SK-N-SH (cell line): ENCODE measurements at regions not wholly inside any gene's neighbourhood (a gene's known extent, or its start where the extent isn't known, plus 50 kb on each side); places are given as distances from the start of the nearest gene placed in this dataset.

Source experiments
- CTCF ChIA-PET: fragments of 300-600, 350-600 bp; formaldehyde crosslinking; extraction: SDS; loops from one replicate; lab custom pipeline; 2021; lab: Yijun Ruan, JAX
- POLR2A ChIA-PET: fragments of 350-600 bp; sonication (Branson Sonifier 250); formaldehyde crosslinking; extraction: SDS; loops from one replicate; lab custom pipeline; 2020; ENCODE audit warnings: antibody characterized with exemption, inconsistent platforms; lab: Yijun Ruan, JAX
- DNase-seq: peaks from one replicate; pipeline ENCODE4 v3.0.0; 2012
- H2AFZ ChIP-seq: fragments of 200-600 bp; sonication (generic); 2 replicates; pipeline ENCODE4 v1.8.1; 2016; ENCODE audit warnings: antibody characterized with exemption, mild to moderate bottlenecking, low read depth
- H3F3A ChIP-seq: fragments of 200-600 bp; sonication (generic); replicated peaks from 2 replicates; pipeline ENCODE3; 2016; ENCODE audit warnings: antibody characterized with exemption, mild to moderate bottlenecking; ENCODE audit not compliant: insufficient read depth
- H3K27ac ChIP-seq, 2 experiments: fragments of 200-500 bp in 1 of 2; fragments of 200-600 bp in 1 of 2; sonication (Bioruptor generic) in 1 of 2; sonication (generic), shearing (Covaris generic) in 1 of 2; 2 replicates each; pipeline versions ENCODE4 v1.5.1 to v1.6.1; 2014 to 2016; ENCODE audit warnings: low read depth in 2 of 2, inconsistent platforms in 1 of 2, low read length in 1 of 2, mild to moderate bottlenecking in 1 of 2, mixed read lengths in 1 of 2
- H3K27me3 ChIP-seq: fragments of 200-600 bp; sonication (generic), shearing (Covaris generic); 2 replicates; pipeline ENCODE4 v1.6.1; 2016; ENCODE audit warnings: mixed run types; ENCODE audit not compliant: insufficient read depth
- H3K36me3 ChIP-seq, 2 experiments: fragments of 200-500 bp in 1 of 2; fragments of 200-600 bp in 1 of 2; sonication (Bioruptor generic) in 1 of 2; sonication (generic) in 1 of 2; replicated peaks in 1 of 2; 2 replicates each; pipeline versions ENCODE3 to v1.5.1; 2014 to 2016; ENCODE audit warnings: low read length in 1 of 2, mild to moderate bottlenecking in 1 of 2; ENCODE audit not compliant: insufficient read depth in 2 of 2, control insufficient read depth in 1 of 2
- H3K4me1 ChIP-seq, 2 experiments: fragments of 200-500 bp in 1 of 2; fragments of 200-600 bp in 1 of 2; sonication (Bioruptor generic) in 1 of 2; sonication (generic), shearing (Covaris generic) in 1 of 2; 2 replicates each; pipeline versions ENCODE4 v1.5.1 to v1.6.1; 2014 to 2016; ENCODE audit warnings: low read depth in 1 of 2, low read length in 1 of 2, mixed run types in 1 of 2; ENCODE audit not compliant: insufficient read depth in 2 of 2, control insufficient read depth in 1 of 2
- H3K4me2 ChIP-seq: fragments of 200-600 bp; sonication (generic), shearing (Covaris generic); 2 replicates; pipeline ENCODE4 v1.6.1; 2017; ENCODE audit warnings: mixed run types
- H3K4me3 ChIP-seq, 2 experiments: fragments of 200-500 bp in 1 of 2; fragments of 200-600 bp in 1 of 2; sonication (Bioruptor generic) in 1 of 2; sonication (generic), shearing (Covaris generic) in 1 of 2; 2 replicates each; pipeline versions ENCODE4 v1.5.1 to v1.8.1; 2014 to 2016; ENCODE audit warnings: low read depth in 2 of 2, inconsistent platforms in 1 of 2, low read length in 1 of 2, mild to moderate bottlenecking in 1 of 2, mixed read lengths in 1 of 2, moderate library complexity in 1 of 2
- H3K79me2 ChIP-seq: fragments of 200-600 bp; sonication (generic); 2 replicates; pipeline ENCODE4 v1.8.1; 2017; ENCODE audit warnings: mild to moderate bottlenecking; ENCODE audit not compliant: insufficient read depth
- H3K9ac ChIP-seq: fragments of 200-600 bp; sonication (generic); 2 replicates; pipeline ENCODE4 v1.6.1; 2017; ENCODE audit warnings: mixed run types
- H3K9me2 ChIP-seq: fragments of 200-600 bp; sonication (generic); 2 replicates; pipeline ENCODE4 v1.6.1; 2017; ENCODE audit warnings: mixed run types
- H3K9me3 ChIP-seq: fragments of 200-600 bp; sonication (generic); 2 replicates; pipeline ENCODE4 v1.6.1; 2017; ENCODE audit warnings: mixed run types, mild to moderate bottlenecking, moderate library complexity
- H4K20me1 ChIP-seq: fragments of 200-600 bp; sonication (generic); 2 replicates; pipeline ENCODE4 v1.6.1; 2017; ENCODE audit warnings: mild to moderate bottlenecking, mixed run types; ENCODE audit not compliant: insufficient read depth
- CHD2 ChIP-seq: fragments of 150-350 bp; IDR thresholded peaks from 2 replicates; pipeline ENCODE4 v1.6.1; 2018; ENCODE audit warnings: low read length; ENCODE audit not compliant: partially characterized antibody
- ELF1 ChIP-seq: IDR thresholded peaks from 2 replicates; pipeline ENCODE4 v1.4.0; 2012
- FOXJ3 ChIP-seq: sonication (generic); formaldehyde crosslinking; IDR thresholded peaks from 2 replicates; pipeline ENCODE4 v1.5.1; 2020; ENCODE audit warnings: mild to moderate bottlenecking, missing genetic modification reagents
- FOXM1 ChIP-seq: IDR thresholded peaks from 2 replicates; pipeline ENCODE4 v1.4.0; 2012; ENCODE audit warnings: low read depth, mild to moderate bottlenecking
- MXI1 ChIP-seq: IDR thresholded peaks from 2 replicates; pipeline ENCODE4 v1.6.1; 2012; ENCODE audit warnings: mild to moderate bottlenecking, low read depth, low read length, improper control_type of control experiment
- NFIC ChIP-seq: IDR thresholded peaks from 2 replicates; pipeline ENCODE4 v1.4.0; 2012; ENCODE audit warnings: borderline replicate concordance
- NRF1 ChIP-seq: IDR thresholded peaks from 2 replicates; pipeline ENCODE4 v1.6.1; 2012; ENCODE audit warnings: low read depth, mild to moderate bottlenecking, low read length
- RAD21 ChIP-seq: IDR thresholded peaks from 2 replicates; pipeline ENCODE4 v1.6.1; 2012; ENCODE audit warnings: mild to moderate bottlenecking, low read length
- RFX5 ChIP-seq: IDR thresholded peaks from 2 replicates; pipeline ENCODE4 v1.6.1; 2012; ENCODE audit warnings: mild to moderate bottlenecking, improper control_type of control experiment, low read length
- WGBS: methylation state at CpG from one replicate; pipeline ENCODE4 v1.1.6; 2017; ENCODE audit warnings: low lambda C conversion rate; 5-methylcytosine and 5-hydroxymethylcytosine counted together
- TF ChIP-seq, protein P1 (sequence below): IDR thresholded peaks from 2 replicates; pipeline ENCODE4 v1.6.1; 2012; ENCODE audit warnings: mild to moderate bottlenecking, low read depth, low read length, moderate library complexity
- TF ChIP-seq, protein P2 (sequence below): IDR thresholded peaks from 2 replicates; pipeline ENCODE4 v1.4.0; 2012; ENCODE audit warnings: low read depth
- TF ChIP-seq, protein P3 (sequence below): fragments of 150-350 bp; IDR thresholded peaks from 2 replicates; pipeline ENCODE4 v1.6.1; 2016; ENCODE audit warnings: mild to moderate bottlenecking, low read depth, low read length

DNA sequence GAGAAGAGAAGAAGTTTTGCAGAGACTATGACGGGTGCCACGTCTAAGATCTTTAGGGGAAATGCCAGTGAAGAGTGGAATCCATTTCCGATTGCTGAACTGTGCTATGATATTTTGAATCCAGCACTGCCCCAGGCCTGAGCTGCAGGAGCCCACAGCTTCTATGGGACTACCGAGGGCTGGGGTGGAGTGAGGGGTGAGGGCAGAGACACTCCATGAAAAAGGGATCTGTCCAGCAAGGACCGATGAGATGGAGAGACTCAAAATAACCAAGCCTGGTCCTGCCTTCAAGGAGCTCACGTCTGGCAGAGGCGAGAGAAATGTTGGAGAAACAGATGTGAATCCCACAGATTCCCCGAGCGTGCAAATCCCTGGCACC is 79.8 kb upstream of the MEF2A start:
- Histone ChIP-seq H3K36me3 (no peaks in the 10 kb centered on the region), H3K9me3 (no peaks in the 10 kb centered on the region), H3K4me1 (peaks cover 7 to 16% of the 10 kb centered on the region in 2 experiments; a peak in 3 of 4 replicates), H3K4me2 (no peak overlapping the region), H3K27ac (no peak overlapping the region), H3K79me2 (no peaks in the 10 kb centered on the region), H3K4me3 (no peak overlapping the region), H3K9me2 (no peaks in the 10 kb centered on the region), H3K9ac (no peak overlapping the region), H3K27me3 (no peaks in the 10 kb centered on the region), H3F3A (no peaks in the 10 kb centered on the region), H4K20me1 (no peaks in the 10 kb centered on the region), H2AFZ (0 out of 2 replicates have a peak overlapping the region, but pooled peaks have one; percentile 45)
- no peak for DNase-seq
- ChIA-PET POLR2A (no interaction called here), CTCF (interaction anchor here (1.0 to 1.6 kb wide), 3 partner anchors 9 to 218 kb away, joined by 3 to 4 read pairs (median 4); no protein-coding TSS in a partner anchor)
- TF ChIP-seq NRF1 (no peak), FOXJ3 (CRISPR knock-in tag) (no peak), CHD2 (no peak), ELF1 (no peak), FOXM1 (no peak), NFIC (no peak), RAD21 (no peak)
- TF ChIP-seq, protein P1, sequence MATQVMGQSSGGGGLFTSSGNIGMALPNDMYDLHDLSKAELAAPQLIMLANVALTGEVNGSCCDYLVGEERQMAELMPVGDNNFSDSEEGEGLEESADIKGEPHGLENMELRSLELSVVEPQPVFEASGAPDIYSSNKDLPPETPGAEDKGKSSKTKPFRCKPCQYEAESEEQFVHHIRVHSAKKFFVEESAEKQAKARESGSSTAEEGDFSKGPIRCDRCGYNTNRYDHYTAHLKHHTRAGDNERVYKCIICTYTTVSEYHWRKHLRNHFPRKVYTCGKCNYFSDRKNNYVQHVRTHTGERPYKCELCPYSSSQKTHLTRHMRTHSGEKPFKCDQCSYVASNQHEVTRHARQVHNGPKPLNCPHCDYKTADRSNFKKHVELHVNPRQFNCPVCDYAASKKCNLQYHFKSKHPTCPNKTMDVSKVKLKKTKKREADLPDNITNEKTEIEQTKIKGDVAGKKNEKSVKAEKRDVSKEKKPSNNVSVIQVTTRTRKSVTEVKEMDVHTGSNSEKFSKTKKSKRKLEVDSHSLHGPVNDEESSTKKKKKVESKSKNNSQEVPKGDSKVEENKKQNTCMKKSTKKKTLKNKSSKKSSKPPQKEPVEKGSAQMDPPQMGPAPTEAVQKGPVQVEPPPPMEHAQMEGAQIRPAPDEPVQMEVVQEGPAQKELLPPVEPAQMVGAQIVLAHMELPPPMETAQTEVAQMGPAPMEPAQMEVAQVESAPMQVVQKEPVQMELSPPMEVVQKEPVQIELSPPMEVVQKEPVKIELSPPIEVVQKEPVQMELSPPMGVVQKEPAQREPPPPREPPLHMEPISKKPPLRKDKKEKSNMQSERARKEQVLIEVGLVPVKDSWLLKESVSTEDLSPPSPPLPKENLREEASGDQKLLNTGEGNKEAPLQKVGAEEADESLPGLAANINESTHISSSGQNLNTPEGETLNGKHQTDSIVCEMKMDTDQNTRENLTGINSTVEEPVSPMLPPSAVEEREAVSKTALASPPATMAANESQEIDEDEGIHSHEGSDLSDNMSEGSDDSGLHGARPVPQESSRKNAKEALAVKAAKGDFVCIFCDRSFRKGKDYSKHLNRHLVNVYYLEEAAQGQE: peak; percentile 65; the same call in 1 of the 2 replicates
- TF ChIP-seq, protein P2, sequence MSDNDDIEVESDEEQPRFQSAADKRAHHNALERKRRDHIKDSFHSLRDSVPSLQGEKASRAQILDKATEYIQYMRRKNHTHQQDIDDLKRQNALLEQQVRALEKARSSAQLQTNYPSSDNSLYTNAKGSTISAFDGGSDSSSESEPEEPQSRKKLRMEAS: no peak
- 87% methylated on average over 6 of the region's 9 CpGs for WGBS

DNA sequence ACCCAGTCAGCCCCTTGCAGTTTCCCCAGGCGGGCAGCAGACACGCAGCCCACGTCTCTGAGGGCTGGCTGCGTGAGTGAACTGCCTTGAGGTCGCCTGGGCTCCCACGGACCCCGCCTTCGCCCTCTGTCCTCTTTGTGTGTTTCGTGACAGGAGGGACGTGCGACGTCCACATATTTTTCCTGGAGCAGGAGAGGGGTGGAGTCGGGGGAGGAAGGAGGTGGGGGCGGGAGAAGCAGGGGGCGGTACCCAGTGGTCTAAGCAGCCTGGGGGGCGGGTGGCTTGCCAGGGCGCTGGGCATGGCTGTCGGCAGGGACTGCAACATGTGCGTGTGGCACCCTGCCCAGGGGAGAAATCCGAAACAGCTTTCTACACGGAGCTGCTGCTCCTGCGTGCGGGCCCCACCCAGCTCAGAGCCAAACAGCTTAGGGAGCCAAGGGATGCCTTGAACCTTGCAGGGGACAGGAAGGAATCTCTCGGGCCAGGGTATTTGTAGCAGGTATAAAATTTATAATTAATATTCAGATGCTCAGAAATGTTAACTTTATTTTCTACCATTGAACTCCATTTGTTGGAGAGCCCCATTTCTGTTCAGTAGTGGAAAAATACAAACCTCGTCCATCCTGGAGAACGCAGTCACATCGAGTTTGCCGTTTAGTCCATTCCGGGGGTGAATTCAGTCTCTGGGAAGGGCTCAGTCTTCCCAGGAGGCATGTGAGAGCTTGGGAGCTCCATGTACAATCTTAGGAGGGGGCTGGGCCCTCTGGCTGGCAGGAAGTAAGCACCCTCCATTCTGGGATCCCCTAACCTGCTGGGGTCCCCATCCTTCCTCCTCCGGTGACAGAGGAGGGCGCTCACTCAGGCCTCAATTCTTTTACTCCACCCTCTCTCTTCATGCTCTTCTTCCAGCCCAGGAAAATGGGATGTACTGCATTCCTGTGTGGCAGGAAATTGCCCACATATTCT is 79.1 kb upstream of the MEF2A start:
- CTCF ChIA-PET: interaction anchor here (1.0 to 1.6 kb wide), 3 partner anchors 10 to 218 kb away, joined by 3 to 4 read pairs (median 4); no protein-coding TSS in a partner anchor
- DNase-seq: peak; percentile 92
- H3K9me2 ChIP-seq: no peaks in the 10 kb centered on the region
- H3K27me3 ChIP-seq: no peaks in the 10 kb centered on the region
- H3K36me3 ChIP-seq: no peaks in the 10 kb centered on the region
- no peaks in the 10 kb centered on the region for H3F3A ChIP-seq
- no peak overlapping the region; a peak in 1 of 4 replicates for H3K4me3 ChIP-seq
- H3K9me3 ChIP-seq: no peaks in the 10 kb centered on the region
- no peaks in the 10 kb centered on the region for H4K20me1 ChIP-seq
- no peak overlapping the region for H3K27ac ChIP-seq
- TF ChIP-seq MXI1 (peak; percentile 61; the same call in 1 of the 2 replicates), RFX5 (no peak), NFIC (0 out of 2 replicates have a peak, but pooled peaks have one; percentile 36), FOXJ3 (CRISPR knock-in tag) (no peak; the same call in 1 of the 2 replicates)
- TF ChIP-seq, protein P3, sequence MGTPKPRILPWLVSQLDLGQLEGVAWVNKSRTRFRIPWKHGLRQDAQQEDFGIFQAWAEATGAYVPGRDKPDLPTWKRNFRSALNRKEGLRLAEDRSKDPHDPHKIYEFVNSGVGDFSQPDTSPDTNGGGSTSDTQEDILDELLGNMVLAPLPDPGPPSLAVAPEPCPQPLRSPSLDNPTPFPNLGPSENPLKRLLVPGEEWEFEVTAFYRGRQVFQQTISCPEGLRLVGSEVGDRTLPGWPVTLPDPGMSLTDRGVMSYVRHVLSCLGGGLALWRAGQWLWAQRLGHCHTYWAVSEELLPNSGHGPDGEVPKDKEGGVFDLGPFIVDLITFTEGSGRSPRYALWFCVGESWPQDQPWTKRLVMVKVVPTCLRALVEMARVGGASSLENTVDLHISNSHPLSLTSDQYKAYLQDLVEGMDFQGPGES: no peak
- TF ChIP-seq, all 33 proteins: peak for 2
- Histone ChIP-seq H2AFZ (peak overlapping the region; percentile 45; the same call in 1 of the 2 replicates), H3K4me1 (peaks cover 7 to 16% of the 10 kb centered on the region in 2 experiments; a peak in 3 of 4 replicates), H3K79me2 (no peaks in the 10 kb centered on the region), H3K4me2 (no peak overlapping the region), H3K9ac (no peak overlapping the region)
- WGBS: 47% methylated on average over 25 of the region's 31 CpGs
- POLR2A ChIA-PET: no interaction called here
